ENCODE measurements at regions not wholly inside any gene's neighbourhood (a gene's known extent, or its start where the extent isn't known, plus 50 kb on each side); places are given as distances from the start of the nearest gene placed in this dataset.
"Not testable (repeated sequence)": the region's sequence is repeated elsewhere in the genome, so short reads cannot be mapped to it uniquely, and the experiment has no call there.

- Histone ChIP-seq H3K27me3 (ENCODE audit: control insufficient read depth, insufficient read depth, low read length) (no peaks in the 10 kb centered on the region), H3K4me1 (ENCODE audit: control insufficient read depth, insufficient read depth, low read length, poor library complexity, severe bottlenecking) (no peaks in the 10 kb centered on the region), H3K27ac (ENCODE audit: insufficient read depth, low read length, poor library complexity, severe bottlenecking) (no peak overlapping the region), H3K4me3 (ENCODE audit: low read depth, low read length) (no peak overlapping the region), H3K36me3 (ENCODE audit: control insufficient read depth, insufficient read depth, low read length) (no peaks in the 10 kb centered on the region), H3K9me3 (ENCODE audit: control insufficient read depth in 2 of 2, low read length in 2 of 2) (no peaks in the 10 kb centered on the region)
- ATAC-seq (ENCODE audit: low read depth in 2 of 2) (no peak), DNase-seq (peak in 1 of 3 donors; percentile 7)
- Mint-ChIP-seq H3K4me3 (no peak overlapping the region), H3K36me3 (no peaks in the 10 kb centered on the region), H3K9me3 (no peaks in the 10 kb centered on the region), H3K4me1 (no peaks in the 10 kb centered on the region), H3K27me3 (no peaks in the 10 kb centered on the region), H3K27ac (no peak overlapping the region)
These were observed 131.8 kb downstream of the OR13H1 start for GRCh38 chrX:131675596-131676194.

- Mint-ChIP-seq H3K4me1 (no peaks in the 10 kb centered on the region), H3K4me3 (no peak overlapping the region), H3K36me3 (no peaks in the 10 kb centered on the region), H3K9me3 (peaks cover 0 to 1% (median 0%) of the 10 kb centered on the region in 7 donors), H3K27ac (no peak overlapping the region), H3K27me3 (no peaks in the 10 kb centered on the region)
- Histone ChIP-seq H3K36me3 (ENCODE audit: control insufficient read depth, insufficient read depth, low read length) (no peaks in the 10 kb centered on the region), H3K27ac (ENCODE audit: insufficient read depth, low read length, poor library complexity, severe bottlenecking) (no peak overlapping the region), H3K4me3 (ENCODE audit: low read depth, low read length) (no peak overlapping the region), H3K4me1 (ENCODE audit: control insufficient read depth, insufficient read depth, low read length, poor library complexity, severe bottlenecking) (no peaks in the 10 kb centered on the region), H3K27me3 (ENCODE audit: control insufficient read depth, insufficient read depth, low read length) (no peaks in the 10 kb centered on the region), H3K9me3 (ENCODE audit: control insufficient read depth in 2 of 2, low read length in 2 of 2) (no peaks in the 10 kb centered on the region)
- DNase-seq (peak; percentile 2 to 42 (median 38)), ATAC-seq (ENCODE audit: low read depth in 2 of 2) (no peak)
These were observed 134.1 kb downstream of the OR13H1 start for GRCh38 chrX:131677655-131678628.

GRCh38 chrX:131682735-131683134, 138.9 kb downstream of the OR13H1 start:
- H3K36me3 Mint-ChIP-seq; ATAC-seq (ENCODE audit: low read depth in 2 of 2); H3K36me3 ChIP-seq (ENCODE audit: control insufficient read depth, insufficient read depth, low read length); H3K4me1 ChIP-seq (ENCODE audit: control insufficient read depth, insufficient read depth, low read length, poor library complexity, severe bottlenecking); H3K27me3 ChIP-seq (ENCODE audit: control insufficient read depth, insufficient read depth, low read length); H3K27me3 Mint-ChIP-seq; DNase-seq; H3K27ac ChIP-seq (ENCODE audit: insufficient read depth, low read length, poor library complexity, severe bottlenecking); H3K9me3 Mint-ChIP-seq; H3K27ac Mint-ChIP-seq; H3K9me3 ChIP-seq (ENCODE audit: control insufficient read depth in 2 of 2, low read length in 2 of 2); H3K4me3 ChIP-seq (ENCODE audit: low read depth, low read length); H3K4me3 Mint-ChIP-seq; H3K4me1 Mint-ChIP-seq: not testable (repeated sequence)

GRCh38 chrX:131693359-131693758, 149.5 kb downstream of the OR13H1 start:
- Mint-ChIP-seq H3K27ac (no peak overlapping the region), H3K4me1 (no peaks in the 10 kb centered on the region), H3K27me3 (no peaks in the 10 kb centered on the region), H3K4me3 (no peak overlapping the region), H3K9me3 (peaks cover 0 to 2% (median 0%) of the 10 kb centered on the region in 7 donors), H3K36me3 (no peaks in the 10 kb centered on the region)
- Histone ChIP-seq H3K4me3 (ENCODE audit: low read depth, low read length) (no peak overlapping the region), H3K9me3 (ENCODE audit: control insufficient read depth in 2 of 2, low read length in 2 of 2) (no peaks in the 10 kb centered on the region), H3K27me3 (ENCODE audit: control insufficient read depth, insufficient read depth, low read length) (no peaks in the 10 kb centered on the region), H3K36me3 (ENCODE audit: control insufficient read depth, insufficient read depth, low read length) (no peaks in the 10 kb centered on the region), H3K27ac (ENCODE audit: insufficient read depth, low read length, poor library complexity, severe bottlenecking) (no peak overlapping the region), H3K4me1 (ENCODE audit: control insufficient read depth, insufficient read depth, low read length, poor library complexity, severe bottlenecking) (no peaks in the 10 kb centered on the region)
- DNase-seq (no peak), ATAC-seq (ENCODE audit: low read depth in 2 of 2) (no peak)

- H3K27me3 Mint-ChIP-seq; H3K27ac ChIP-seq (ENCODE audit: insufficient read depth, low read length, poor library complexity, severe bottlenecking); H3K36me3 ChIP-seq (ENCODE audit: control insufficient read depth, insufficient read depth, low read length); H3K9me3 Mint-ChIP-seq; H3K27me3 ChIP-seq (ENCODE audit: control insufficient read depth, insufficient read depth, low read length); H3K9me3 ChIP-seq (ENCODE audit: control insufficient read depth in 2 of 2, low read length in 2 of 2); H3K4me1 ChIP-seq (ENCODE audit: control insufficient read depth, insufficient read depth, low read length, poor library complexity, severe bottlenecking); H3K4me3 ChIP-seq (ENCODE audit: low read depth, low read length); DNase-seq; H3K4me1 Mint-ChIP-seq; ATAC-seq (ENCODE audit: low read depth in 2 of 2); H3K36me3 Mint-ChIP-seq; H3K27ac Mint-ChIP-seq; H3K4me3 Mint-ChIP-seq: not testable (repeated sequence)
These were observed 153.1 kb downstream of the OR13H1 start for GRCh38 chrX:131696989-131697388.

- H3K27ac ChIP-seq (ENCODE audit: insufficient read depth, low read length, poor library complexity, severe bottlenecking): no peak overlapping the region
- peak overlapping the region in 1 of 3 donors; percentile 86 for H3K27ac Mint-ChIP-seq
- H3K9me3 Mint-ChIP-seq: no peaks in the 10 kb centered on the region
- no peaks in the 10 kb centered on the region for H3K4me1 ChIP-seq (ENCODE audit: control insufficient read depth, insufficient read depth, low read length, poor library complexity, severe bottlenecking)
- H3K36me3 ChIP-seq (ENCODE audit: control insufficient read depth, insufficient read depth, low read length): no peaks in the 10 kb centered on the region
- no peaks in the 10 kb centered on the region for H3K27me3 Mint-ChIP-seq
- no peaks in the 10 kb centered on the region for H3K36me3 Mint-ChIP-seq
- no peak overlapping the region for H3K4me3 ChIP-seq (ENCODE audit: low read depth, low read length)
- ATAC-seq (ENCODE audit: low read depth in 2 of 2): no peak
- peaks cover 0 to 8% (median 0%) of the 10 kb centered on the region in 4 donors for H3K4me1 Mint-ChIP-seq
- no peak for DNase-seq
- no peaks in the 10 kb centered on the region for H3K9me3 ChIP-seq (ENCODE audit: control insufficient read depth in 2 of 2, low read length in 2 of 2)
- H3K4me3 Mint-ChIP-seq: peak overlapping the region in 3 of 4 donors; percentile 83 to 96 (median 93)
- no peaks in the 10 kb centered on the region for H3K27me3 ChIP-seq (ENCODE audit: control insufficient read depth, insufficient read depth, low read length)
These were observed 159.8 kb downstream of the OR13H1 start for GRCh38 chrX:131703646-131704045.

- H3K4me3 Mint-ChIP-seq: peak overlapping the region in 3 of 4 donors; percentile 83 to 96 (median 93)
- peak overlapping the region in 2 of 3 donors; percentile 86 to 90 for H3K27ac Mint-ChIP-seq
- H3K27me3 ChIP-seq (ENCODE audit: control insufficient read depth, insufficient read depth, low read length): no peaks in the 10 kb centered on the region
- no peaks in the 10 kb centered on the region for H3K27me3 Mint-ChIP-seq
- H3K9me3 Mint-ChIP-seq: no peaks in the 10 kb centered on the region
- no peaks in the 10 kb centered on the region for H3K36me3 ChIP-seq (ENCODE audit: control insufficient read depth, insufficient read depth, low read length)
- ATAC-seq (ENCODE audit: low read depth in 2 of 2) (no peak), DNase-seq (peak in 2 of 3 donors; percentile 89 to 90)
- H3K36me3 Mint-ChIP-seq: no peaks in the 10 kb centered on the region
- peaks cover 0 to 8% (median 0%) of the 10 kb centered on the region in 4 donors for H3K4me1 Mint-ChIP-seq
- no peaks in the 10 kb centered on the region for H3K4me1 ChIP-seq (ENCODE audit: control insufficient read depth, insufficient read depth, low read length, poor library complexity, severe bottlenecking)
- H3K27ac ChIP-seq (ENCODE audit: insufficient read depth, low read length, poor library complexity, severe bottlenecking): peak overlapping the region; percentile 41
- H3K9me3 ChIP-seq (ENCODE audit: control insufficient read depth in 2 of 2, low read length in 2 of 2): no peaks in the 10 kb centered on the region
- peak overlapping the region; percentile 37 for H3K4me3 ChIP-seq (ENCODE audit: low read depth, low read length)
These were observed 160.3 kb downstream of the OR13H1 start for GRCh38 chrX:131704136-131704695.

Data from CD4-positive, CD25-positive, alpha-beta regulatory T cell (primary cell).